ENCODE measurements at regions not wholly inside any gene's neighbourhood (a gene's known extent, or its start where the extent isn't known, plus 50 kb on each side); places are given as distances from the start of the nearest gene placed in this dataset.
"Not testable (repeated sequence)": the region's sequence is repeated elsewhere in the genome, so short reads cannot be mapped to it uniquely, and the experiment has no call there.

DNA sequence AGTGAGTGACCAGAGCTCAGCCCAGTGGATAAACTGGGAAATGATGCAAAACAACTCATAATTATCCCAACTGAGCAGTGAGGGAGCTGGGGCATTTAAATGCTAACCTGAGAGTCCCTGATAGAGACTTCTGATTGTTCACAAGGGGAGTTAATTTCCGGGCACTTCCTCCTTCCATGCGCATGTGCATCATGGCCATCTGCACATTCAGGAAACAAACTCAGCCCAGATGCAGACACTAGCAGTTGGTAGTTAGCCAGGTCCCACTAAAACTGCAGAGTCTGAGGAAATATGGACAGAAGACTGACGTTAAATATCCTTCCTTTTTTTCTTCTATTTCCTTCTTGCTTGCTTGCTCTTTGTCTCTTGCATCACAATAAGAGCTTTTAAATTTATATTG lies 852.1 kb upstream of the LRRC4C start:
- DNase-seq (ENCODE audit: low spot score) = no peak

DNA sequence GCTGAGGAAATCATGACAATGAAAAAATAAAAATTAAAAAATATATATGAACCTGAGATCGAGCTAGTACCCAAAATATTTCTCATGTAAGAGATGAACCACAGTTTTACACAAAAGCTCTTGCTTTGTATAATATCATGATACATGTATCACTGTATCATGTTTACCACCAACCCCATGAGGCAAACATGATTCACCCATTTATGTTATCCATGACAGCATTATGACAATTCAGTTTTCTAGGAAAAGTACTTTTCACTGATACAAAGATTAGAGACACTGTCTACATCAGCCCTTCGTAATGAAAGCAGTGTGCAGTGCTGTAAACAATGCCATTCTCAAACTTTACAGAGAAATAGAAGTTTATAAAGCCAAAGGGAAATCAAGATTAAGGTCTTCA lies 852.5 kb upstream of the LRRC4C start:
- no peak for DNase-seq (ENCODE audit: low spot score)

DNA sequence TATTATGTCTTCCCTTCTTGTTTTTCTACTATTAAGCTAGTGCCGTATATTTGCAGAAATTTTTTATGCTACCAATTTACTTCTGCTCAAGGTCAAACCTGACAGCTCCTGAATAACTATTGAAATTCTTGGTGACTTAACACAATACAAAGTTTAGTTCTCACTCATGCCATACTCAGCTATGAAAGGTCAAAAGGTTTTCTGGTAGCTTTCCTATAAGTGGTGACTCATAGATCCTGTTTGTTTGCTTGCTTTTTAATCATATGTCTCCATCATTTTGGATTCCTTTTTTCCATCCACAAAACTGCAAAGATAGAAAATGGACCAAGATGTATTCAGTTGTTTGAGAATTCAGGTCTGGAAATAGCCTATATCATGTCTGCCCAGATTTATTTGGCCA lies 855.8 kb upstream of the LRRC4C start:
- no peak for DNase-seq (ENCODE audit: low spot score)

DNA sequence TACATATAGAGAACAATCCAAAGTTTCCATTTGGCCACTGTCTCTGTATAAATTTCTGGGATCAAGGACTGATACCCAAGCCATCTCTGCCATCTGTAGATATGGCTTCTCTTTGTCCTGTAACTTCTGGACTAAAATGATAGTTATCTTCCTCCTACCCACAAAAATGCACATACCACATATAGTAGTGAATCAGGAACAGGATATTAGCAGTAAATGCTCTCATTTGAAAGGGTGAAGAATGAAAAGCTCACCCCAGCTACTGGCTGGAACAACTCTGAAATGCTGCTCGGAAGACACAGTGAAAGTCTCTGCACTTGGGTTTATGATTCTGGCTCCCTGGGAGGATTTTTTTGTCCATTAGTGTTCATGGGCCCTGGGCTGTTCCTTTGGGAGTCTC lies 856.4 kb upstream of the LRRC4C start:
- no peak for DNase-seq (ENCODE audit: low spot score)

DNA sequence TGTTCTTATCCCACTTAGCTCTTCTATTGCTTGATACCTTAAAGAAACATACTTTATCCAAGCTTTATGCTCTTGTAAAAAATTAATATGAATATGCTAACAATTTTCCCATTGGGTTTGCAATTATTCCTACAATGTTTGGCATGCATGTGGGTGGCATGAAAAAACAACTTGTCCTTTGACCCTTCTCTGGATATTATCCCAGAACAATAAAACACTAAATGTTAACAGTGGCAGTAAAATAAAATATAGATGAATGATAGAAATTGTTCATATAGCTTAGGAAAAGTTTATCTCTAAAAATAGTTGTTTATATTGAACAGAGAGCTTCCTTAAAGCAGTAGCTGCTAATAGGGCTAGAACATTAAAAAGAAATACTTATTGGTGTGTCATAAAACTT lies 860.5 kb upstream of the LRRC4C start:
- DNase-seq (ENCODE audit: low spot score) = no peak

DNA sequence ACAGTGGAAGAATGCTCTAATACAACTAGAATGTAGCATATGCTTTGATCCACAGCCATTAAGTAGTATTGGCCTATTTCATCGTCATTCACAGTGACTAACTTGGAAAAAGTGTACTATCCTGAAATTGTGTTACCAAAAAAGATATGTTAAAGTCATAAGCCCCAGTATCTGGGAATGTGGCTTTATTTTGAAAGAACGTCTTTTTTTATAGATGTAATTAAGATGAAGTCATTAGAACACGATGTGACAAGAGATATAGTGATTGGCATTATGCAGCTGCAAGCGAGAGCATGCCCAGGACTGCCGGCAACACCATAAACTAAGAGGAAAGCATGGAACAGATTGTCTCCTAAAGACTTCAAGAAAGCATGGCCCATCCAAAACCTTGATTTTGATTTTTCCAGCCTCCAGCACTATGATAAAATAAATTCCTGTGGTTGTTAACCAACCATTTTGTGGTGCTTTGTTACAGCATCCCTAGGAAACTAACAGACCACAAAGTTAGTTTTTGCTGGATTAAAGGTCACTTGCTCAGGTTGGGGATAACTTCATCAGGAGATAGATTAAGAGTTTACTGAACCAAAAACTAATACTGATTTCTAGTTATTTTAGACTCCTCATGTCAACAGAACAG lies 870.6 kb upstream of the LRRC4C start:
- no peak for DNase-seq (ENCODE audit: low spot score)

DNA sequence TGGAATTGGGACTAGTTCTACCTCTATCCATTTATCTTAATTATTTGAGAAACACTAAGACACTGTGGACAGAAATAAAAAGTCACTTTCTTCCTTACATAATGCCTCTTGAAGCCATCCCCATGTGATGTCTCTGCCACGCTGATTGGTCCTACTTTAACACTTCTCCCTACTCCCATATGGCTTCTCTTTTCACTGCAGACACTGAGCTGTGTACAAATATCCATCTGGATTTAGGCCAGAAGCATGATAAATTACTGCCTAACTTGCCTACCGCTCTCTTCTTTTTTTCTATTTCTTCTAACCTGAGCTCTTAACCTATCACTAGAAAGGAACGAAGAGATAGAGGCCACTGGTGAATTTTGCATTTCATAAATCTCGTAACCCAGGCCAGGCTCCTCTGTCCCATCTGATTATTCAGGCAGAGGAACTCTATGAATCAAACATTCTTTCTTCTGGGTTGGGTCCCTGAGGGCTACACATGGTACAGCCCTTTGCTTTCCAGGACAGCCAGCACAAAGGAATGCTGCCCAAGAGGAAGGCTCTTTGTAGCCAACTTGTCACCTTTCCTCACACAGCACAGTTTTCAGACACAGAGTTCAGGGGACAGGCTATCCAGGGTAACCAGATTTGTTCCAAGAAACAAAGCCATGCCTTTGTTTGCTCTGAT lies 878.5 kb upstream of the LRRC4C start:
- no peak for DNase-seq (ENCODE audit: low spot score)

DNA sequence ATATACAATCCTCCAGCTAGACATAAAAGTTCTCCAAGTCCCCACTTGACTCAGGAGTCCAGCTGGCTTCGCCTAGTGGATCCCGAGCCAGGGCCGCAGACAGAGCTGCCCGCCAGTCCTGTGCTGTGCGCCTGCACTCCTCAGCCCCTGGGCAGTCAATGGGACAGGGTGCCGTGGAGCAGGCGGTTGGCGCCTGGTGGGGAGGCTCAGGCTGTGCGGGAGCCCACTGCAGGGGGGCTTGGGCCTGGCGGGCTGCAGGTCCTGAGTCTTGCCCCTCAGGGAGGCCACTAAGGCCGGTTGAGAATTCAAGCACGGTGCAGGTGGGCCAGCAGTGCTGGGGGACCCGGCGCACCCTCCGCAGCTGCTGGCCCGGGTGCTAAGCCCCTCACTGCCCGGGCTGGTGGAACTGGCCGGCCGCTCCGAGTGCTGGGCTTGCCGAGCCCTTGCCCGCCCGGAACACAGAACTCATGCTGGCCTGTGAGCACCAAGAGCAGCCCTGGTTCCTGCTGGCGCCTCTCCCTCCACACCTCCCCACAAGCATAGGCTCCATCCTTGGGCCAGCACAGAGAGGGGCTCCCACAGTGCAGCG lies 884.8 kb upstream of the LRRC4C start:
- DNase-seq (ENCODE audit: low spot score) = no peak

DNA sequence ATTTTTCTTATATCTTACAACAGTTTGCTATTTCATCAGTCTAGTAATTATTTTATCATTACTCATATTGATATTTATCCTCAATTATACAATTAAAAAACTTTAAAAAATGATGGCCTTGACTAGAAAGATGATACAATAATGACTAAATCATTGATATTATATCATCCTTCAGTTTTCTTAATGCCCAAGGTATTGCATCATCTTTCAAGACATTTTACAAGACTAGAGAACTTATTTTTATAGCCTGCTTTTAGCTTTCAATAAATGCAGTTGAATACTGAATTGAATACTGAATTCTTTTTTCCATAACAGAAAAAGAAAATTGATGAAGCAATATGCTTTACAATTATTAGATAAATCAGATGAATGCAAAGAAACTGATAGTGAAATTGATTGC lies 886.5 kb upstream of the LRRC4C start:
- no peak for DNase-seq (ENCODE audit: low spot score)

DNA sequence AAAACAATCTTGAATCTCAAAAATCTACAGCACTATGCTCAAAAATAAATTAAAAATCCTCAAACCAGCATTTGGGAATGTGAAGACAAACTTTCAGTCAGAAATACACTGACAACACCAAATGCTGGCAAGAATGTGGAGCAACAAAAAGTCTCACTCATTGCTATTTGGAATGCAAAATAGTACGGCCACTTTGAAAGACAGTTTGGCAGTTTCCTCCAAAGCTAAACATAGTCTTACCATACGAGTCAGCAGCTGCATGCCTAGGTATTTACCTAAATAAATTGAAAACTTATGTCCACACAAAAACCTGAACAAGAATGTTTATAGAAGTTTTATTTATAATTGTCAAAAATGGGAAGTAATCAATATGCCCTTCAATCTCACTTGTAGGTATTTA lies 904.2 kb upstream of the LRRC4C start:
- DNase-seq (ENCODE audit: low spot score) = no peak

DNA sequence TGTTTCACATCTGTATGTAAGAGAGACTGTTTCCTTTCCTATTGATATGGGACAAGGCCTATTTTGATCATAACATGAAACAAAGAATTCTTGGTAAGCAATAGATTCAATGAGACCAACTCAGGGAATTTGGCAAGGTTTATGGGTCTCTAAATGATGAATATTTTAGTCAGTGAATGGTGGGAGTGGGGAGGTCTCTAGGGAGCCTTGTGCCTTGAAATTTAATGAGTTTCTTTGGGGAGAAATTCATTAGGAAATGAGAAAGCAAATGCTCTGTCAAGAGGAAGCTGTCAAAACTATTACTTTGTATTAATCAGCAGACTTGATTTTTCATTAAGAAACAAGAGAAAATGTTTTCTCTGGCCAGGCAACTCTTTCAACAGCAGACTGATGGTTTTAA lies 921.7 kb upstream of the API5 start:
- no peak for DNase-seq (ENCODE audit: low spot score)

DNA sequence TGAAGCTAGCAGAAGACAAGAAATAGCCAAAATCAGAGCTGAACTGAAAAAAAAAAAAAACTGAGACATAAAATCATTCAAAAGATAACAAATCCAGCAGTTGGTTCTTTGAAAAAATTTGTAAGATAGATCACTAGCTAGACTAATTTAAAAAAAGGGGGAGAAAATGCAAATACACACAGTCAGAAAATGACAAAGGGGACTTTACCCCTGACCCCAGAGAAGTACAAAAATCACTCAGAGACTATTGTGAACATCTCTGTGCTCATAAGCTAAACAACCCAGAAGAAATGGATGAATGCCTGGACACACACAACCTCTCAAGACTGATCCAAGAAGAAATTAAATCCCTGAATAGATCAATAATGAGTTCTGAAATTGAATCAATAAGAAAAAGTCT lies 914.3 kb upstream of the API5 start:
- no peak for DNase-seq (ENCODE audit: low spot score)

DNA sequence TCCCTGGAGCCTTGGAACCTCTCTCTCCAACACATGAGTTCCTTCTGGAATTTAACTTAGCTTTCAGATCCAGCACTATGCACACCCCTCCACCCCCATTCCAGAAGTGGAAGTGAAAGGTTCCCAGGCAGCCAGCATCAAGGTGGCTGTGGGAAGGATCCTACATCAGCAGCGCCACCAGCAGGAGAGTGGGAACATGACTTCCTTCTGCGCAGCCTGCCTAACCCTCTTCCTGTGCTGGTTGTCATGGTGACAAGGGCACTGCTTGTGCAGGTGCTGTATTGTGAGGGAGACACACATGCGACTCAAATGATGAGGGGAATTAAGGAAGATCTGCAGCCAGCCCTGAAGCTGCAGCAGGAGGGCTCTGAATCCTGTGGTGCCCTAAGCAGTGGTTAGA lies 904.5 kb upstream of the API5 start:
- DNase-seq (ENCODE audit: low spot score) = no peak

DNA sequence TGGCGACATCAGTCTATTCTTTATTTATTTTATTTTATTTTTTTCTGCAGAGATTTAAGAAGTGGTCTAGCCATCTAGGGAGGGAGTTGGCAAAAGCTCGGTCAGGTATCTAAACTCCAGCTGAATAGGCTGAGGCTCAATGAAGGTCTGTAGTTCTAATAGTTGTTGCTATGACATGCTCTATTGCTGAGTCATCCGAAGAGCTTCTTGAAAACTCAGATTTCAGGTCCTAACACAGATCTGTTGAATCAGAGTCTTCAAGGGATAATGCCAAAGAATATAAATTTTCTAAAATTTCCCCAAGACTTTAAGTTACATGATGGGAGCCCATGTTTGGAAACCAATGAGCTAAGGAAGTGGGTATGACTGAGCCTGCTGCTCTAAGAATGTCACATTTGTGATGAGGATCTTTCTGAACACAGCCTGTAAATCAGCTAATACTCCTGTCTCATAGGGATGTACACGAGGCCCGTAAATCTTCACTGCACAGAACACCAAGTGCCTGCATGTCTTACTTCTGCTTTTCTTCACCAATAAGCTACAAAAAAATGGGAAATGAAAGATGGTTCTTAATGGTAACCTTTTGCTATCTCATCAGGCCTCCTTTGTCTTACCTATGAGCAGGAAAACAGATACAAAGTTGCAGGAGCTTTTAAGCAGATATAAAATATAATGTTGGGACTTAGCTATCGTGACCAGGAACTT lies 901.4 kb upstream of the API5 start:
- DNase-seq (ENCODE audit: low spot score) = no peak

DNA sequence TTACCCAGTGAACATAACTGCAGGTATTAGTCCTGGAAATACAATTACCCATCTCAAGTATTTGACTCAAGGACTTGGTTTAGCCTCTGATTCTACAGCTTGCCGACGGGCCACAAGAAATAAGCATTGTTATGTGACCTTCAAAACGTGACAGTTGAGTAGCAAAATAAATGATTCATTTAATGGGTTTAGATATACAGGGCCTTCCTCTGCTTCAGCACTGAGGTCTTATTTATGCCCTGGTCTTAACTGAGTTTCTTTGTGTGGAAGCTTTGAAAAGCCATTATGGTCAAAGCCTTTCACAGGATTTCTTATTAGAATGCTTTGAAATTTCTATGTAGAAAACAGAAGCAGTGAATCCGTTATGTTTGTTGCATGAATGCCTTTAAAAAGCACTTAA lies 899.2 kb upstream of the API5 start:
- no peak for DNase-seq (ENCODE audit: low spot score)

DNA sequence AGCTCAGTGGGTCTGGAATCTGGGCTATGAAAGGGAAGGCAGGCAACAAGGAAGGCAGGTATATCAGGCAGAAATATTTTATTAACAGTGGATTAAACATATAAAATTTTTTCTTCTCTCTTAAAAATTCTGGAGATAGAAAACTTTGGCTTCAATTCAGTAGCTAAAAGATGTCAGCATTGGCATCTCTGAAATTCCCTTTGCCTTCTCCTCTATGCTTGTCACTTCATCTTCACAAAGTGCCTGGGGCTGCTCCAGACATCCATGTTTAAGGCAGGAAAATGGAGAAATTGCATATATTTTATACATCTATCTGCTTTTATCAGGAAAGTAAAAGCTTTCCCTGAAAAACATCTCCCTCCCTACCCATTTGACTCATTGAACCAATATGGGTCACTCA lies 894.1 kb upstream of the API5 start:
- DNase-seq (ENCODE audit: low spot score) = no peak

DNA sequence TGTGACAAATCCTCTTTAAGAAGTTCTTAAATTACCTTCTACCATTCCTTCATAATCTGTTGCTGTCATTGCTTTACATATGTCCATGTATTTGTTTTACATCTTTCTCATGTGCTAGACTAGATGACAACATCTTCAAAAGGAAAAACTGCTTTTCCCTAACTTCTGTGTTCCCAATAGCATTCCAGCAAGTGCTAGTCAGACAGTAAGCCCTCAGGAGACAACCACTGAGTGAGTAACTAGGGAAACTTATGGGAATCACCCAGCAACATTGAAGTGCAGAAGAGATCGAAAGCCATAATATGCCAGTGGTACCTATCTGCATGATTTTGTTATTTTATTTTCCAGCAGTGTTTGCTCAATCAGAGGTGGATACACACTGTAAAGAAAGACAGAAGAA lies 889.7 kb upstream of the API5 start:
- DNase-seq (ENCODE audit: low spot score) = no peak

DNA sequence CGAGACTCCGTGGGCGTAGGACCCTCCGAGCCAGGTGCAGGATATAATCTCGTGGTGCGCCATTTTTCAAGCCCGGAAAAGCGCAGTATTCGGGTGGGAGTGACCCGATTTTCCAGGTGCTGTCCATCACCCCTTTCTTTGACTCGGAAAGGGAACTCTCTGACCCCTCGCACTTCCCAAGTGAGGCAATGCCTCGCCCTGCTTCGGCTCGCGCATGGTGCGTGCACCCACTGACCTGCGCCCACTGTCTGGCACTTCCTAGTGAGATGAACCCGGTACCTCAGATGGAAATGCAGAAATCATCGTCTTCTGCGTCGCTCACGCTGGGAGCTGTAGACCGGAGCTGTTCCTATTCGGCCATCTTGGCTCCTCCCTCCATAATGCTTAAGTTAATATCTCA lies 876.9 kb upstream of the API5 start:
- DNase-seq (ENCODE audit: low spot score) = not testable (repeated sequence)

DNA sequence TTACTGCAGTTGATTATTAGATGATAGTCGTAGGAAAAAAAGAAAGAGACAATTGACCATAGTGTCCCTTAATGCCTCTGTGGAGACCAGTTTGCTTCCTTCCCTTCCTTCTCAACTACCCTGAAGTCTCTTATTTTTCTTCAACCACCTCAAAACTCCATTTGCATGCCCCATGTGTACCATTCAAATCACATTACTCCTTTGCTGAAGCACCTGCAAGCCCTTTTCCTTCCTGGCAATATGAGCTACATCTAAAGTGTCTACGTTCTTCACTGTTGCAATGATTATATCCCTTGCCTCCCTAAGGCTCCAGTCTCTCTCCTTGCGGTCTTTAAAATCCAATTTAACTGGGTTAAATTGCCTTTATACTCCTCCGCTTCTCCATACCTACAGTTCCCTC lies 867.4 kb upstream of the API5 start:
- no peak for DNase-seq (ENCODE audit: low spot score)

DNA sequence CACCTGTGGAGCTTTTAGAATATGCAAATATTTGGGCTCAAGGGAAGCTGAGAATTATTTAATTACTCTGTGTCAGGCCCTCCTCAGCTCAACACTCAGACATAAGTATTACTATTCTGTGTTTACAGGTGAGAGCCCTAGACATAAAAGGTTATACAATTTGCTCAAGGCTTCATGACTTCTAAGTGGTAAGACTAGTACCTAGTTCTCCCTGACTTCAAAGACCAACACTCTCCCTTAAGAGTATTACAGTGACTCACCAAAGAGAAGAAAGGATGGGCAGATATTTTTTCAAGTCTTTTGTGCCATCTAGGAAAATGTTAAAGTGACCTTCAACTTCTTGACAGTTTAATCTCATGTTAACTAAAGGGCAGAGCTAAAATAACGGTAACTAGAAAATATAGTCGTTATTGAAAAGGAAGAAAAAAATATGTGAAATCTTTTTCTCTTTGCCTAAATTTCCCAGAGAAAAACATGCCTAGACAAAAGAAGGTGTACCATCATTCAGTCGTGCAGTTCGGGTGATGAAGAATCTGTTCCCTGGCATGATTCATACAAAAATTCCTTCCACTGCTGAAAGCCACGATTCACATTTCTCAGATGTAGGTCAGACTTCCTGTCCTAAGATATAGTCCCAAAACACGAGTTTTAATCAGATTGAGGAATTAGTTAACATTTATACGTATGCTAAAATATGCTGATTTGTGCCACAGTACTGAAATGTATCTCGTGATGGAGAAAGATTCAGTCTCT lies 849.1 kb upstream of the API5 start:
- DNase-seq (ENCODE audit: low spot score) = no peak

DNA sequence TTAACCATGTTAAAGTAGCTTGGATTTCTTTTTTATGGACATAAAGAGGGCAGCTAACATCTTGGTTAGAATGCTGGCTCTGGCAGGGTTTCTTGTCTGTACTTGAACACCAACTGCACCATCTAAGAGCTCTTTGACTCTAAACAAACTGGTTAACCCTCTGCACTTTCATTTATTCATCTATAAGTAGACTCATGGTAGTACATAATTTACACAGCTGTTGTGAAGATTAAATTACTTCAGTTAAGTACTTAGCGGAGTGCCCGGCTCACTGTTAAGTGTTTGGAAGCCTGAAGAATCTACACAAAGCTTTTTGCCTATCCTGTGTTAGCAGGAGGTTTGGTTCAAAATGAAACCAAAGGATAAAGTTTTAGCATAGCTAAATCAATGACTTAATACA lies 846.2 kb upstream of the API5 start:
- no peak for DNase-seq (ENCODE audit: low spot score)

DNA sequence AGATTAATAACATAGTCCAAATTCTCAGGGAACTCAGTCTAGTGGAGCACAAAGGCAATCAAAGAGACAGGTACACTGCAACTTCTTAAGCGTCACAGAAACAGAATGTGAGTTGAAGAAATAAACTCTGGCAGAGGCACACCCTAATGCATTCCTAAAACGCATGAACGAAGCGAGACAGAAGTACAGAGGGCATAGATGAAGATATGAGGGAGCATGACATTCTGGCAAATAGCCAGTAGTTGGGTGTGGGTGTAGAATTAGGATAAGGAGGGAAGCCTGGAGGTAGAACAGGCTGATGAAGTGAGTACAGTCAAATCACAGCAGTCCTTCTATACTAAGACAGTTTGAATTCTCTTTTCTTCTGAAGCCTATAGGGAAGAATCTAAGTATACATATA lies 838.7 kb upstream of the API5 start:
- DNase-seq (ENCODE audit: low spot score) = no peak

DNA sequence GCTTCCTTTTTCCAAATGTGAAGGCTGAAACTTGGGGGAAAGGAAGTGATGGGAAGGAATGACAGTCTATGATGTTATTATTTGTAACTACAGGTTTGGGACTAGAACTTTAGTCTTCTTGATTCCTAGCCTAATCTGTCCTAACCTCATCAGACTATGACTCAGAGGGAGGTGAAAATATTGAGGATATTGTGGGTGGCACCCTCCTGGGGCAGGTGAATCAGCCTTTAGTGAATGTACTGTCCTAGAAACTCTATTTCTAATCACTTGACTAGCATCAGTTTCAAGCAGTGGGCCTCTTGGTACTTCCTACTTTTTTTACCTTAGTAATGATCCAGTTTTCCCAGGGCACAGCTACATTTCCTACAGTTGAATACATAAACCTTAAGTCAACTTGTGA lies 829.0 kb upstream of the API5 start:
- DNase-seq (ENCODE audit: low spot score) = no peak
